NCI-H1436 treated with DMSO at 0.1 percent for 48 hours (cell line): ENCODE measurements at regions not wholly inside any gene's neighbourhood (a gene's known extent, or its start where the extent isn't known, plus 50 kb on each side); places are given as distances from the start of the nearest gene placed in this dataset.
A peak's percentile ranks its signal among the peaks of the same experiment; 100 is the strongest.
"Not testable (repeated sequence)": the region's sequence is repeated elsewhere in the genome, so short reads cannot be mapped to it uniquely, and the experiment has no call there.

Source experiments
- DNase-seq: peaks from one replicate; lab custom pipeline; 2025; lab: John Stamatoyannopoulos, UW

DNA sequence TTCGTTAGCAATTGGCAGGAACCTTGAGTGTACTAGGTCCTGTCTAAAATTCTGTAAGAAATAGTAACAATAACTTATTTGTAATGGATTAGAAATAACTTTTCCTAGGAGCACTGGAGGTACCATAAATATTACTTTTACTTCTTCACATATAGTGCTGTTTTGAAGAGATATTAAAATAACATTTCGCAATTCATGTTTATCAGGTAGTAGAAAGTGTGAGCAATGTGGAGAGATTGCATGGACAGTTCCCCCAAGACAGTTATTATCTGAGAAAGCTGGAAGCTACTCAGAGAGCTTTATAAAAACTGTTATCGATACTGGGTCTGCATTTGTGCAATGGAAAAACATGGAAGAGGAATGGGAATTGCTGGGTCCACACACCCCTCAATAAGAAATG is 128.5 kb upstream of the KIF26B start:
- DNase-seq, result no peak

DNA sequence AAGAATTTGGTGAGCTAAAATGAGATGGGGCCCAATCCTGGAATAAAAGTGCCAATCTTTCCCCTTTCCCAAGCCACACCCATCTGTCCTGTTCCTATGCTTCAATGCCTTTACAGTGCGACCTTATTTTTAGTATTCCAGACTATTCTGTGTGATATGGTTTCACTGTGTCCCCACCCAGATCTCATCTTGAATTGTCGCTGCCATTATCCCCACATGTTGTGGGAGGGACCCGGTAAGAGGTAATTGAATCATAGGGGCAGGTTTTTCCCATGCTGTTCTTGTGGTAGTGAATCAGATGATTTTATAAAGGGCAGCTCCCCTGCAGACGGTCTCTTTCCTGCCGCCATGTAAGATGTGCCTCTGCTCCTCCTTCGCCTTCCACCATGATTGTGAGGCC is 129.3 kb upstream of the KIF26B start:
- DNase-seq, result no peak

DNA sequence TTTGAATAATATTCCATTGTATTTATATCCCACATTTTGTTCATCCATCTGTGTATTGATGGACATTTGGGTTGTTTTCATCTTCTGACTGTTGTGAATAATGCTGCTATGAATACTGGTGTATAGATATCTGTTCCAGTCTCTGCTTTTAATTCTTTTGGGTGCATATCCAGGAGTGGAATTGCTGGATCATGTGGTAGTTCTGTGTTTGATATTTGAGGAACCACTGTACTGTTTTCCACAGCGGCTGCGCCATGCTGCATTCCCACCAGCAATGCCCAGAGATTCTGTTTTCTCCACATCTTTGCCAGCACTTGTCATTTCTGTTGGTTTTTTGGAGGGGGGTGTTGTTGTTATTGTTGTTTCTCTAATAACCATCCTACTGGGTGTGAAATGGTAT is 131.6 kb upstream of the KIF26B start:
- DNase-seq, result no peak

DNA sequence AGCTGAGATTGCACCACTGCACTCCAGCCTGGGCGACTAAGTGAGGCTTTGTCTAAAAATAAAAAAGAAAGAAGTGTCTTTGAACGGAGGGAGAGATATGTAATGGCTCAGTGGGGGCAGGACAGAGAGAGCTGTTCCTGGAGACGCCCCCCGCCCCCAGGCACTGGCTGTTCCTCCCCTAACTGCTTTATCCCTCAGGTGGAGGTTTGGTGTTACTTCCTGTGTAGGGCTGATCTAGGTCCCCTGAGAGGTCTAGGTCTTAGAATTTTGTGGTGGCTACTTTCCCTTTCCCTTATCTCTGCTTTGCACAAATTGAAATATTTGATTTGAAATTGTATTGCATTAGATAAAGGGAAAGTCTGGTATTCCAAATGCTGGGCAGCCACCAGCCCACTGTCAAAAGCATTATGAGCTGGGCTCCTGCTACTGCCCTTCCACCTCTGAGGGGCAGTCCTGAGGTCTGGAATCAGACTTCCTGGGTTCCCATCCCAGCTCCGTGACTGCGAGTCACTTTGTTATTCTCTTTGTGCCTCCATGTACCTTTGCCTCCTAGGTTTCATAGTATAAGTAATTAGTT is 134.8 kb upstream of the KIF26B start:
- no peak for DNase-seq

DNA sequence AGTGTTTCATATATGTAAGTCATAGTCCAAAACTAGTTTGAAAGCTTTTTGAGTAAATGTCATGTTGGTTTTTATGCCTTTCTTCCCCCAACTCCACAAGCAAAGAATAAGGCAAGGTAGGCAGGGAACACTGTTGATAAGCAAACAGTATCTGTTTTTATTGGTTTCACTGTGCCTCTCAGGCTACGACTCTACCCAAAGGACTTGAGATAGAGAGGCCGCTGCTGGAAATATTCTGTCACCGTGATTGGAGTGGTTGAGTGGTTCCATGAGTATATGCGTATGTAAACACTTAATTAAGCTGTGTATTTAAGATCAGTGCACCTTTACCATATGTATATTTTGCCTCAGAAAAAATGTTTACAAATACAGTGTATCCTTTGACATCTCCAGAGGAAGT is 138.1 kb upstream of the KIF26B start:
- DNase-seq, result peak; percentile 76

DNA sequence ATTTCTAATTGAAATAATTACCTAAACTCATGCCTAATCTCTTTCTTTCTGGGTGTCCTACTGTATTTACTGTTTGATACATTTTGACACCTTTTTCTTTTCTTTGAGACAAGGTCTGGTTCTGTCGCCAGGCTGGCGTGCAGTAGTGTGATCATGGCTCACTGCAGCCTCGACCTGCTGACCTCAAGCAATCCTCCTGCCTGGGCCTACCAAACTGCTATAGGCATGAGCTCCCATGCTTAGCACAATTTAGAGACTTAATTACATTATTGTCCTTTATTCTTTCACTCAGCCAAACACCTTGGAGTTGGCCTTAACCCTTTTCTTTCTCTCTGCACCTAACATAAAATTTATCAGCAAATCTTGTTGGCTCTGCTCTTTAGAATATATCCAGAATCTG is 139.8 kb upstream of the KIF26B start:
- DNase-seq, result no peak

DNA sequence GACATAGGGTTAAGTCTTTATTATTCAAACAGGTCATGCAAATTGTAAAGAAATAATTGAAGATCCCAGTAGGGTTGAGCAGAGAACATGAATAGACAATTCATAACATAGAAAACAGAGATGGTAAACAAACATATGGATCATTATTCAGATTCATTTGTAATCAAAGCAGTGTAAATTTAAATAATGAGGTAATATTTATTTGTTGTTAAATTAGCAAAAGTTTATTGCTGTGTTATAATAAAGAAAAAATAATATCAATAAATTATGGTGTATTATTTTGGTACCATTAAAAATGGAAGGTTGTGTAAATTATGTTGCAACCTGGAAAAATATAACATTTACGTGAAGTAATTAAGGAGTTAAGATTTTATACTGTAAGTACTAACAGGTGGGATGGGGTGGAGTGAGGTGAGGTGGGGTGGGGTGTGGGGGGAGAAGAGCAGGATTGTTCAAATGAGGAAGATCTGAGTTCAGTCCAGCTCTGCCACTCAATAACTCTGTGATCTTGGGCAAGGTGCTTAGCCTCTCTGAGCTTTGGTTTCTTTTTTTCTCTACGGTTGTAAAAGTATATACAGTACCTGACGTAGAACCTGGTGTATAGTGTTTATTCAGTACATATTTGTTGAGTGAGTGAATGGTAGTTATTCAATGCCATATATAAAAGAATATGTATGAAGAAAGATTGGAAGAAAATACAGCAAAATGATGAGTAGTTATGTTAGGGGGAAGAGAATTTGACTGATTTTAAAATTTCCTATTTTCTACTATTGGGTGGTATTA is 140.3 kb upstream of the KIF26B start:
- DNase-seq, result no peak

DNA sequence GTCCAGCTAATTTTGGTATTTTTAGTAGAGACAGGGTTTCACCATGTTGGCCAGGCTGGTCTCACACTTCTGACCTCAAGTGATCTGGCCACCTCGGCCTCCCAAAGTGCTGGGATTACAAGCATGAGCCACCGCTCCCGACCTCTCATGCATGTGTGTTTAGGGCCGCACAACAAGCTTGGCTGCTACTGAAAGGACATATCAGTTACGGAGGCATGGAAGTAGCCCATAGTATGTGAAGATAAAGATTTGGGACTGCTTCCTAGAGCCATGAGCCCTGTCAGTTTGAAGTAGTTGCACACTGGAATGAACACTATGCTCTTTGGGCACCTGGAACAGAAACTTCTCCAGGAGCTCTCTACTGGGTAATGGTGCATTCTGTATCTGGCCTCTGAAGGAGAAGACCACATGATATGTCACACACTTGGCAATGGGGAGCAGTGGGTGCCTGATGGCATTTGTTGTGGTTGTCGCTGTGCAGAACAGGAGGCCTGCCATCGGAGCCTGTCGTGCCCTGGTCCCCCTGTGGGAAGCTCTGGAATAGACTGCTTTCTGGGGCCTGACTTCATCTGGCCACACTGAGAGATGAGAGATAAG is 144.7 kb upstream of the KIF26B start:
- no peak for DNase-seq

DNA sequence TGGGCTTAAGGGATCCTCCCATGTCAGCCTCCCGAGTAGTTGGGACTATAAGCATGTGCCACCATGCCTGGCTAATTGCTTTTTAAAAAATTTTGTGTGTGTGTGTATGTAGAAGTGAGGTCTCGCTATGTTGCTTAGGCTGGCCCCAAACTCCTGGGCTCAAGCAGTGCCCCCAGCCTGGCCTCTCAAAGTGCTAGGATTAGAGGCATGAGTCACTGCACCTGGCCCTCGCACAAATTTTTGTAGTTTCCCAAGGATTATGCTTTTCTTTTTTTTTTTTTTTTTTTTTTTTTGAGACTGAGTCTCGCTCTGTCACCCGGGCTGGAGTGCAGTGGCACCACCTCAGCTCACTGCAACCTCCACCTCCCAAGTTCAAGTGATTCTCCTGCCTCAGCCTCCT is 144.4 kb upstream of the HNRNPU start:
- DNase-seq, result no peak

DNA sequence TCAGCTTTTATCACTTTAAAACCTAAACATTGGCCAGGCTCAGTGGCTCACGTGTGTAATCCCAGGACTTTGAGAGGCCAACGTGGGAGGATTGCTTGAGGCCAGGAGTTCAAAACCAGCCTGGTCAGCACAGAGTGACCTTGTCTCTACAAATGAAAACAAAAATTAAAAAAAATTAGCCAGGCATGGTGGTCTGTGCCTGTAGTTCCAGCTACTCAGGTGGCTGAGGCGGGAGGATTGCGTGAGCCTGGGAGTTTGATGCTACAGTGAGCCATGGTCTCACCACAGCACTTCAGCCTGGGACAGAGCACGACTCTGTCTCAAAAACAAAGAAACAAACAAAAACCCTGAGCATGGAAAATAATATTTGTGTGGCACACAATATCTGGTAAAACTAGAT is 143.5 kb upstream of the HNRNPU start:
- no peak for DNase-seq

DNA sequence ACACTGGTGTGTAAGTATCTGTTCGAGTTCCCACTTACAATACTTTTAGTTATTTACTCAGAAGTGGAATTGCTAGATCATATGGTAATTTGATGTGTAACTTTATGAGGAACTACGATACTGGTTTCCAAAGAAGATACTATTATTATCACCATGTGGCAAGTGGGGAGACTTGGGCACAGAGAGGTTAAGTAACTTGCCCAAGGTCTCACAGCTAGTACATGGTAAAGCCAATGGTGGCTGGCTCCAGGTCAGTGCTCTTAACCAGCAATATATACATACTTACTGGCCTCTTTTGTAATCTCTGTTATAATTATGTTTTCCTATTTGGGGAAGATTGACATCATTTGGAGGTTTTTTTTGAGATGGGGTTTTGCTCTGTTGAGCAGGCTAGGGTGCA is 138.9 kb upstream of the HNRNPU start:
- no peak for DNase-seq

DNA sequence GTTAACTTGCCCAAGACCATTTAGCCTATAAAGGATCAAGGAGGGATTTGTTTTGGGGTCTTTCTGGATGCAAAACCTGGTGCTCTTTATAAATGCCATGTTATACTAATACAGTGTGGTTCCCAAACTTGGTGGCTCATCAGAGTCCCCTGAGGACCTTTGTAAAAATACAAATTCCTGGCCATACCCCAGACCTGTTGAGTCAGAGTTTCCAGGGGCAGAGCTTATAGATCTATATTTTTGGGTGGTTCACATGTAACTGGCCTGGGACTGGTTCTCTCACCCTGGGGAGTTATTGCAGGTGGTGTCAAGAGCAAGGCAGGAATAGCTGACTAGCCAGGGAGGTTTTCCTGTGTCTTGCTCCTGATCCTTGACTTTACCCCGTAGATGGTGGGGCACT is 136.9 kb upstream of the HNRNPU start:
- no peak for DNase-seq

DNA sequence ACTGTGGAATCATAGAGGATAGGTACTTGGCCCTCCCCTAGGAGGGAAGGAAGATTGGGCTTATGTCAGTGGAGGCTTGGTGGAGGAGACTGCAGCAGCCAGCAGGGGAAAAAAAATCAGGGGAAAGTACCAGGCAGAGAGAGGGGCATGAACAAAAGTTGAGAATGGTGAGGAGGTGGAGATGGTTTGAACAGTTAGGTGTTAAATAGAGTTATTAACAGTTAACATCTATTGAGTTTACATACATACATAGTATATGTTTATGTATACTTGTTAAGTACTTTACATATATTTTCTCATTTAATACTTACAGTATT is 136.5 kb upstream of the HNRNPU start:
- DNase-seq, result no peak

DNA sequence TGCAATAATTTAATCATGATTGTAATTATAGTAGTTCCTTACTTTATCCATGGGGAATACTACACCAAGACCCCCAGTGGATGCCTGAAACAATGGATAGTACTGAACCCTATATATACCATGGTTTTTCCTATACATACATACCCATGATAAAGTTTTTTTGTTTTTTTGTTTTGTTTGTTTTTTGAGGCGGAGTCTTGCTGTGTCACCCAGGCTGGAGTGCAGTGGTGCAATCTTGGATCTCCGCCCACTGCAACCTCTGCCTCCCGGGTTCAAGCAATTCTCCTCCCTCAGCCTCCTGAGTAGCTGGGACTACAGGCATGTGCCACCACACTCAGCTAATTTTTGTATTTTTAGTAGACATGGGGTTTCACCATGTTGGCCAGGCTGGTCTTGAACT is 135.3 kb upstream of the HNRNPU start:
- not testable (repeated sequence) for DNase-seq

DNA sequence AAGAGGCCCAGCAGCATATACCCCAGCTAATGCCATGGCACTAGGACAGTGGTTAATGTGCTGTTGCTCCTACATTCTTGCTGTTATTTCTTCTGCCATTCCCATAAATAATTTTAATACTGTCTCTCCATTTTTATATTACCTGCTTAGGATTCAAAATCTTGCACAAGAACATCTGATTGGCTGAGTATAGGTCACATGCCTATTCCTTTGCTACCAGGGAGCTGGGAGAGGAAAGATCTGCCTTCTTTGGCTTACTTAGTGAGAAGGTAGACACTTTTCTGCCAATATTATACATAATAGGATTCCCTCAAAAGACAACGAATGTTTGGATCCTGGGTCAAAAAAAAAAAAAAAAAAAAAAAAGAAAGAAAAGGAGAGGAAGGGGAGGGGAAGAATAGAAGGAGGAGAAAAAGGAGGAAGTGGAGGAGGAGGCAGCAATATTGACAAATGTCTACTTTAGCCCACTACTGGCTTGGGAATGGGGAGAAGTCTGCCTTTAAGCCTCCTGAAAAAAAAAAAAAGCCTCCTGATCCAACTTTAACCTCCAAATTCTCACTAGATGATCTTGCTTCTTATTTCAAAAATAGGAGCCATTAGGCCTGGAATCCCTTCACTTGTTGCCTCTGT is 134.5 kb upstream of the HNRNPU start:
- no peak for DNase-seq

DNA sequence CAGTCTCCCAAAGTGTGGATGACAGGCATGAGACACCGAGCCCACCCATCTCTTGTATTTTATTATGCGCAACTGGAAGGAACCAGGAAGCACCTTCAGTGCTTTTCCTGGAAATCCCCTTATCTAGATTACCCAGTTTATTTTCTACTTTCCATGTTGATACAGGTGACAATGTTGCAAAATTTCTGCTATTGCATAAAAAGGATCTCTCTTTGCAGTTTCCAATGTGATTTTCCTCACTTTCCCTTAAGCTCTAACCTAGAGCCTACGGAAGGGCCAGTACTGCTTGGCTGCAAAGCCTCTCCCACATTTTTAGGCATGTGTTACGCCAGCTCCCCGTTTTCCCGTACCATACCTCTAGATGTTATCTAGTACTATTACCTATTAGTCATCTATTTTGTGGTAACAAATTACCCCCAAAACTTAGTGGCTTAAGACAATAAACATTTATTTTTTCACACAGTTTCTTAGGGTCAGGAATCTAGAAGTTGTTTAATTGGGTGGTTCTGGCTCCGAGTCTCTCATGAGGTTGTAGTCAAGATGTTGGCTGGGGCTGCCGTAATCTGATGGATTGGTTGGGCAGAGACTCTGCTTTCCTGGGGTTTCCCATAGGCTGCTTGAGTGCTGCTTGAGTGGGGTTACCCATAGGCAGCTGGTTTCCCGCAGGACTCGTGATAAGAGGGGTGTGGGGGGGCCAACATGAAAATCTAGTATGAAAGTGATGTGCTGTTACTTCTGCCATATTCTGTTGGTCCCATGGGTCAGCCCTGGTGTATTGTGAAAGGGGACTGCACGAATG is 131.5 kb upstream of the HNRNPU start:
- no peak for DNase-seq

DNA sequence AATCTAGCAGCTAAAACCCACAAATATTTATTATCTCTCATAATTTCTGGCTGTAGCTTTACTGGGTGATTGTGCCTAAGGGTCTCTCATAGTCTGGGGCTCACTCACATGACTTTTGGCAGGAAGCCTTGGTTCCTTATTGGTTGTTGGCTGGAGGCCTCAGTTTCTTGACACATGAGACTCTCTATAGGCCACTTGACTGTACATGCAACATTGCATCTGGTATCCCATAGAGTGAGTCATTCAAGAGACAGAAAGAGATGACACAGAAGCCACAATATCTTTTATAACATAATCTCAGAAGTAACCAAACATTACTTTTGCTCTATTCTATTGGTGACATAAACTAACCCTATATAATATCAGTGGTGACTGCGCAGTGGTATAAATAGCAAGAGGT is 128.5 kb upstream of the HNRNPU start:
- DNase-seq, result no peak

DNA sequence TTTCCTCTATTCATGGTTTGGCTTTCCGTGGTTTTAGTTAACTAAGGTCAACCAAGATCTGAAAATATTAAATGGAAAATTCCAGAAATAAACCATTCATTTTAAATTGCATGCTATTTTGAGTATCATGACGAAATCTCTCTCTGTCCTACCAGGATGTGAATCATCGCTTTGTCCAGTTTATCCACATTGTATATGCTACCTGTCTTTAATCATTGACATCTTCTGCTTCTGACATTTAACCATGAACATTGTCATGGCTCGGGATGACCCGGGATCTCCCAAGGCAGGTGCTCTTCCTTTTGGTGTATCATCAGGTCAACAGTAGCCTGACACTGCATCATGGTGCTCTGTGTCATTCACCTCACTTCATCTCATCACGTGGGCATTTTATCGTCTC is 125.5 kb upstream of the HNRNPU start:
- DNase-seq, result no peak

DNA sequence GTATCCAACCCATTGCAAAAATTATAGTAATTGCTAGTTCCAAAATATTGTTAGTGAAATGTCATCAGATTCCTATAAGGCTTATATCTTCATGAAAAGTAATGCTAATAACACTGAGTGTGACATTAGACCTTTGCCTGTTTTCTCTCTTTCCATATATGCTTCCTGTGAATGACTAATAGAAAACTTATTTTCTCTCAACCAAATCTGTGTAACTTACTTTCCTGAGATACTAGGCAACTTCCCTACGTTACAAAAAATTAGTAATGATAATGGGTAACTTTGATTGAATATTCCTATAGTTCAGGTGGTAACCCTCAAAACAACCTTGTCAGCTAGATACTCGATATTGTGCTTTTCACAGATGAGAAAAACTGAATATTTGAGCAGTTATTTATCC is 124.2 kb upstream of the HNRNPU start:
- no peak for DNase-seq

DNA sequence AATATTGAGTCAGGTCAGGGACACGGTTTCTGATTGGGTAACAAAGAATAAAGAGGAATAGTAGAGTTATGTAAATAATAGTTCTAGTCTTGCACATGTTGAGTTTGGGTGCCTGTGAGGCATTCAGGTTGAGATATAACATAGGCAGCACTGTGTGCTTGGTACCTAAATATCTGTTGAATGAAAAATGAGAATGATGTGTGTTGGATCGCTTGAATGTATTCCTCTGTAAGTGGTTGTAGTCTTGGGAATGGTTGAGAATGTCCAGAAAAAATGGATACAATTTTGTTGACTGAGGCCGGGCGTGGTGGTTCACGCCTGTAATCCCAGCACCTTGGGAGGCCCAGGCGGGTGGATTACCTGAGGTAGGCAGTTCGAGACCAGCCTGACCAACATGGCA is 116.3 kb upstream of the HNRNPU start:
- DNase-seq, result no peak

DNA sequence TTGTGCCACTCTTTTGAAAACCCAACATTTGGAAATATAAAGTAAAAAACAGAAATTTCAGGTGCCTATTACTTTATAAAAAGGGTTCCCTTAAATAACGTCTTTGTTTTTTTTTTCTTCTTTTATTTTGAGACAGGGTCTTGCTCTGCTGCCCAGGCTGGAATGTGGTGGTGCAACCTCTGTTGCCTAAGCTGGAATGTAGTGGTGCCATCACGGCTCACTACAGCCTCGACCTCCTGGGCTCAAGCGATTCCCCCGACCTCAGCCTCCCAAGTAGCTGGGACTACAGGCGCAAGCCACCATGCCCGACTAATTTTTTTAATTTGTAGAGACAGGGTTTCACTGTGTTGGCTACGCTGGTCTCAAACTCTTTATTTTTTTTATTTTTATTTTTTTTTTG is 110.2 kb upstream of the HNRNPU start:
- no peak for DNase-seq

DNA sequence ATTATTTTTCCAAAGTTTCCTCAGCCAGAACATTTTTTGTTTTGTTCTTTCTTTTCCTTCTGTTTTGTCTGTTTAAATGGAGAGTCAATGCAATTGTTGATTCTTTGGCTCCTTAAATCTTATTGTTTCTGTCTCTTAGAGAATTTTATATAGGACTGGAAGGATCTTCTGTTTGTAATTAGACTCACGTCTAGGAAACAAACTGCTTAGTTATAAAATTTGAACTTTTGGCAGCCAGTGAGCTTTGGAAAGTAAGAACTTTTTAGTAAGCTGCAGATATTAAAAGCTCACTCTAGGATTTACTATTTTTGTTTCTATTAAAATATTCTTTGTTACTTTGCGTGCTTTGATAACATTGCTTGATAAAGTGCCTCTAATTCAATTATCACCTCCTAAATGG is 109.8 kb upstream of the HNRNPU start:
- no peak for DNase-seq
